SH-SY5Y (cell line): ENCODE measurements at regions not wholly inside any gene's neighbourhood (a gene's known extent, or its start where the extent isn't known, plus 50 kb on each side); places are given as distances from the start of the nearest gene placed in this dataset.

Experiments used
- GATA2 ChIP-seq: IDR thresholded peaks from 2 replicates; pipeline ENCODE4 v1.6.1; 2011; ENCODE audit warnings: mild to moderate bottlenecking, low read depth, low read length
- GATA3 ChIP-seq: IDR thresholded peaks from 2 replicates; pipeline ENCODE4 v1.6.1; 2011; ENCODE audit warnings: low read depth, mild to moderate bottlenecking, low read length, moderate library complexity

GRCh38 chr16:5326395-5326794 lies 228.8 kb upstream of the EEF2KMT start:
- TF ChIP-seq GATA3 (no peak), GATA2 (no peak)

DNA sequence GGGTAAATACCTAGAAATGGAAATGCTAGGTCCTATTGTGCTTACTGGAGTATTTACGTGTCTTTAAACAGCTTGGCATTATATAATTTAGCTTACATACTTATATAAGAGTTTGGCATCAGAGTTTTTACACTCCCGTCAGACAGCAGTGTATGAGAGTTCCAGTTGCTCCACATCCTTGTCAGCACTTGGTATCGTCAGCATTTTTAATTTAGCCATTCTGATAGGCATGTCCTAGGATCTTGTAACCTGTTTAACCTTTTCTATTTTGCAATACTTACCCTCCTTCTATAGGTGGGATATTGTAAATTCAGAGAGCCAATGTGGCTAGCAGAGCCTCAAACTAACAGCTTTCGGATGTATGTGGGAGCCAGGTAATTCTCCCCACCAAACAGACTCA lies 228.3 kb upstream of the EEF2KMT start:
- TF ChIP-seq GATA2 (no peak), GATA3 (no peak)

- TF ChIP-seq GATA2 (no peak), GATA3 (no peak)
Observed at GRCh38 chr16:5323284-5324141, 225.9 kb upstream of the EEF2KMT start.

DNA sequence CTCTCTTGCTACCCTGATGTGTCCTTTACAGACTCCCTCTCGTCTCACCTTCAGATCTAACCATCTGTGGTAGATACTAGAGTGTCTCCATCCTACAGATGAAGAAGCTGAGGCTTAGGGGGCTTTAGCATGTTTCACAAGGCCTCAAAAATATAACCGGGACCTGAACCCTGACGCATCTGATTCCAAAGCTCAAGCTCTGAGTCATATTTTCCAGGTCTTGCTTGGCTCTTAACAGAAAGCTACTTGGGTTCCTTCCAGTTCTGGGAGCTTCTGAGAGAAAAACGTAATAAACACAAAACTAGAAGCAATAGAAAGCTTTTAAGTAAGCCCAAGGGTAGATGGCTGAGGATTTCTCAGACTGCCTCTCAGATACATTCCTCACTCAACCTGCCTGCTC lies 224.3 kb upstream of the EEF2KMT start:
- TF ChIP-seq GATA3: no peak

DNA sequence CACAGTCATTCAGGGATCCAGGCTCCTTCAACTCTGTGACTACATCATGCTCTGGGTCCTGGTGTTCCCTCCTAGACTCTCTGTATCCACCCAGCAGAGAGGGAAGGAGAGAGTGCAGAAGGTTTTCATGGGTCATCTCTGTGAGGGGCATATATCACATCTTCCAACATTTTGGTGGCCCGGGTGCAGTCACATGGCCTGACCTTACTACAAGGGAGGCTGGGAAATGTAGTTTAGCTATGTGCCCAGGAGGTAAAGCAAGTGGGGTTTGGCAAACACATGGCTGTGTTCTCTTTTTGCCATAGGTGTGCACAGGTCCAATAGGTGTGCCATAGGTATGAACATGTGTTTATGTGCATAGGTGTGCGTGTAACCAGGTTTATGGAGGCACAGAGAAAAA lies 222.2 kb upstream of the EEF2KMT start:
- TF ChIP-seq GATA2: no peak
- TF ChIP-seq GATA3: no peak

DNA sequence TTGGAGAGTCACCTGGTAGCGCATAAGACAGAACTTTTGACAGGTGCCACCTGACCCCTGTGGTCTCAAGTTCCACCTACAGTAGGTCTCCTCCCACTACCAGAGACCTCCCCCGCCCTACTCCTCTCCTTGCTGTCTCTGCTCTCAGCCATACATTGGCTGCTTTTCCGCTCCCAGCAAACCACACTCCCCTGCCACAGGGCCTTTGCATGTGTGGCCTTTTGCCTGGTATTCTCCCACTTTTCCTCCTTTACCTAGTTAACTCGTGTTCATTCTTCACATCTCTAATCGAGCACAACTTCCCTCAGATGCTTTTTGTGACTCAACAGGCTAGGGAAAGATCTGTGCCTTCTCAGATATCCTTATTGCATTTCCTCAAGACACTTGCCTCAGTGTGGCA lies 218.3 kb upstream of the EEF2KMT start:
- TF ChIP-seq GATA2: no peak
- TF ChIP-seq GATA3: no peak

GRCh38 chr16:5314377-5314776 lies 216.8 kb upstream of the EEF2KMT start:
- no peak for TF ChIP-seq GATA2
- no peak for TF ChIP-seq GATA3

GRCh38 chr16:5309946-5310611 lies 212.5 kb upstream of the EEF2KMT start:
- no peak for TF ChIP-seq GATA2
- TF ChIP-seq GATA3: no peak

DNA sequence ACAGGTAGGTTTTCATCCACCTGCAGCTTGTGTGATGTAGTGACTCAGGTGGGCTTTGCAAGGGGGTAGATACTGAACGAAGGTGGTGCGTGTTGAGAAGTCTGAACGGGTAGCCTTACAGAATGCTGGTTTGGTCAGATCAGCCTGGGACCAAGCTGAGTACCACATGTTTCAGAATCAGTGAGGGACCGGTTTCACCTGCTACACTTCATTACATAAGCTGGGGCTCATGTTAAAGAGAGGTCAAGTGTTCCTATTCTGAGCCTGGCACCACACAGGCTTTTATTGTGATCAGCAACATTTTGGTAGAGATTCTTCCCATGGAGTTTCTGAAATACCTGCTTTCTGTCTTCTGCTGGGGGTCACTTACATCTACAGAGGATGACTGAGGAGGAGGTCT lies 207.4 kb upstream of the EEF2KMT start:
- TF ChIP-seq GATA3 (no peak), GATA2 (no peak)

DNA sequence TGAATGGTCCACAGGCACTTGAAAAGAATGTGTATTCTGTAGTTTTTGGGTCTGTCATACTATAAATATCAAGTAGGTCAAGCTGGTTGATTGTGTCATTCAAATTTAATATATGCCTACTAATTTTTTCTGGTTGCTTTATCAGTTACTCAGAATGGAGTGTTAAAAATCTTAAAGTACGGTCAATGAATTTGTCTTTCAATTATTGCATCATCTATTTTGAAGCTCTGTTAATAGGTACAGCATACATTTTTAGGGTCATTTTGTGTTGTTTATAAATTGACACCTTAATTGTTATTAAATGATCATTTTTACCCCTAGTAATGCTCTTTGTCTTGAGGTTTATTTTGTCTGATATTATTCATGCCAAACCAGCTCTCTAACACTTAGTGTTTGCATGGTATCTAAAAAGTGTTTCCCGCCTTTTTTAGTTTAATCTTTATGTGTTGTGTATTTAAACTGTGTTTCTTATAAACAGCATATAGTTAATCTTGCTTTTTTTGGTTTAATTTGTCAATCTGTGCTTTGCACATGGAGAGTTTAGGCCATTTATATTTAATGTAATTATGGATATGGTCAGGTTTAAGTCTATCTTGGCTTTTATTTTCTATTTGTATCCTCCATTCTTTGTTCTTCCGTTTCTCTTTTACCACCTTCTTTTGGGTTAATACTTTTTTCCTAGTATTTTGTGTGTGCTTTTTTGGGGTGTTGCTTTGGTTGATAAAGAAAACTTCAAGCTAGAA lies 204.9 kb upstream of the EEF2KMT start:
- TF ChIP-seq GATA2 (no peak), GATA3 (no peak)

DNA sequence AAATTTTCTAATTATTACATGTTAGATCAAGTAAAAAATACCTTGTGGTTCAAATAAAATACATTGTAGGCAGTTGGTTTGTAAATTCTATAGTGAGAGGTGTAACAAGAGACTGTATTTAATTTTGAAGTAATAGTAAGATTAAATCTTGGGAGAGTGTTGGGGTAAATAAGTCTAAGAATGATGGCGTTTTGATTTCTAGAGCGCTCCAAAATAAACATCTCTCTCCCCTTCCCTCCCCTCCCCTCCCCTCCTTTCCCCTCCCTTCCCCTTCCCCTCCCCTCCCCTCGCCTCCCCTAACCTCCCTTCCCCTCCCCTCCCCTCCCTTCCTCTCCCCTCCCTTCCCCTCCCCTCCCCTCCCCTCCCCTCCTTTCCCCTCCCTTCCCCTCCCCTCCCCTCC lies 200.6 kb upstream of the EEF2KMT start:
- TF ChIP-seq GATA3 (no peak), GATA2 (no peak)

DNA sequence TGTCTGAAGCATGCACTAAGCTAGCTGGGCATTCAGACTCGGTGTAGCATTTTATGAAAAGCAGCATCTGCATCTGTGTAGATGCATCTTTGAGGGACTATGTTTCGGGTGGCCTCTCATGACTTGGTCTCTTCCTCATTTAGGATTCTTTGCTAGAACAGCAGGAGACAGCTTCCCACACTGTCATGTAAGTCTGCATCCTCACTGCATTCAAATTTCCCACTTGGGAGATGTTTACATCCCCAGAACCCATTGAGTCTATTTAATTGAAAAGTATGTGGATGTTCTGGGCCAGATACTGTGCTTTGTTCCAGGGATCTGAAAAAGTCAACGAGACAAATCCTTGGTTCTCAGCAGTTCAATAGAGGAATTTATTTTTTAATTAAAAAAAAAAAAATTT lies 198.6 kb upstream of the EEF2KMT start:
- TF ChIP-seq GATA3 (no peak), GATA2 (no peak)

DNA sequence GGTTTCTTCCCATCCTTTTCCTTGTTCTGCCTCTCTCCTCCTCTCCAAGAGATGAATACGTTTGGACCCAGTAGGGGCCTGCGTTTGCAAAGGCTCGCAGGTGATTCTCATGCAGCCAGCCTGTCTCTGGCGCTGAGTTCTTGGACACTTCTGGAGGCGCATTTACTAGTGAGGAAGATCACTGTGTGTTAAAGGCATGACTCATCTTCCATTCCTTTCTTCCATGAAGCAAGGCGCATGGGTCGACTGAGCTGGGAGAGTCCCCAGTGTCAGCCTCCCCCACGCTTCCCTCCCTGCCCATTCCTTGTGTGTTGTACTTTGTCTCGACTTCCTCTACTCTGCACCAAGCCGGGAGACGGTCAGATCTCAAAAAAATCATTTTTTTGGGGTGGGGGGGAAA lies 159.9 kb upstream of the EEF2KMT start:
- TF ChIP-seq GATA2 (no peak), GATA3 (no peak)

DNA sequence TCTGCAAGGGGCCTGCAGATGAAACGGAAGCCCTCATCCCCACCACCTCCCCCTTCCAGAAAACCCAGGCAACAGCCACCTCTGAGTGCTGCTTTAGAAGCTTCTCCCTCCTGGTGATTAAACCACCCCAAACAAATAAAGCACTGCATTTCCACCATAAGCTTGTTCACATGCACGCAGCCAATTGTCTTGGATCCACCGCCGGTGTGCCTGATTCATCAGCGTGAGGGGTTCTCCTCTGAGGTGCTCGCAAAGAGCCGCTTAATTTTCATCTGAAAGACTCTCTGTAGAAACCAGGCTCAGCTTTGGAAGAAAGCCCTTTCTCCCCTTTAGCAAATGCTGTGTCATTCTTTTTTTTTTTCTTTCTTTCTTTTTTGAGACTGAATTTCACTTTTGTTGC lies 155.2 kb upstream of the EEF2KMT start:
- no peak for TF ChIP-seq GATA3
- no peak for TF ChIP-seq GATA2
